ENCODE measurements at regions not wholly inside any gene's neighbourhood (a gene's known extent, or its start where the extent isn't known, plus 50 kb on each side); places are given as distances from the start of the nearest gene placed in this dataset.

DNA sequence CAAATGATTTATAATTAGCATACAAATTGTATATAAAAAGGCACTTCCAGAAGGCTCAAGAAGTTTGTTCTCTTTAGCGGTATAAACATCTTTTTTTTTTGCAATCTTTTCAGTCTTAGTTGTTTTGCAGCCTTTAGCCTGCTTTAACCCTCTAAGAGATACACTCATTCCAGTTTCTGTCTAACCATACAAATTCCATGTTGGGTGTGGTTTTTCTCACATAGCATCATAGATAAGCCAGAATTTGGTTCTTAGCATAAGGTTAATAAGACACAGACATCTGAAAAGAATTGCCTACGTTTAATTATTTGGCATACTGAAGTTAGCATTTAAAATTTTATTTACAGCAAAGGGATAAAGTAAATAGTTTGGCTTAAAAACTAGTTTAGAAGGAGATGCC is 92.5 kb upstream of the NPVF start:
- TF ChIP-seq EZH2 (IDR thresholded peaks at IDR 0.05), result no peak
- no peak for TF ChIP-seq POLR2AphosphoS5 (IDR thresholded peaks at IDR 0.05; ENCODE audit: borderline replicate concordance, low read depth, low read length)

Measured in SK-N-MC (cell line).